PC-3 (cell line): ENCODE measurements at regions not wholly inside any gene's neighbourhood (a gene's known extent, or its start where the extent isn't known, plus 50 kb on each side); places are given as distances from the start of the nearest gene placed in this dataset.
"Not testable (repeated sequence)": the region's sequence is repeated elsewhere in the genome, so short reads cannot be mapped to it uniquely, and the experiment has no call there.

Experiments
- ATAC-seq: fragments of 200-7000 bp; cut with Tn5 transposase; 2 replicates; pipeline ENCODE4 v1.9.1; 2020; ENCODE audit warnings: mild to moderate bottlenecking, moderate library complexity
- BruUV-seq: library from RNA; stranded (reverse); fragments of 400-500 nt; replicated peaks from 2 replicates; lab custom pipeline; 2021; lab: Mats Ljungman, UMichigan
- CTCF ChIA-PET: fragments of 300-600 bp; sonication (Branson Sonifier 250); formaldehyde crosslinking; loops from one replicate; lab custom pipeline; 2022; ENCODE audit warnings: antibody characterized with exemption; lab: Charles Lee
- POLR2A ChIA-PET: fragments of 300-600 bp; sonication (Branson Sonifier 250); formaldehyde crosslinking; loops from one replicate; lab custom pipeline; 2022; ENCODE audit warnings: antibody characterized with exemption; ENCODE audit not compliant: unreplicated experiment; lab: Charles Lee
- DNase-seq: peaks from one replicate; pipeline ENCODE4 v3.0.0-alpha.2; 2015
- H2AFZ ChIP-seq: fragments of 300-600 bp; sonication (generic); 2 replicates; pipeline ENCODE4 v1.6.0; 2016; ENCODE audit warnings: antibody characterized with exemption, low read length
- H3F3A ChIP-seq: fragments of 300-600 bp; sonication (generic); one replicate; pipeline ENCODE4 v1.6.0; 2017; ENCODE audit warnings: antibody characterized with exemption, low read length, control low read depth, mild to moderate bottlenecking; ENCODE audit not compliant: unreplicated experiment
- H3K27ac ChIP-seq: fragments of 300-600 bp; sonication (generic); 2 replicates; pipeline ENCODE4 v1.5.1; 2016; ENCODE audit warnings: mild to moderate bottlenecking, low read length
- H3K27me3 ChIP-seq: fragments of 300-600 bp; sonication (generic); 2 replicates; pipeline ENCODE4 v1.6.1; 2016; ENCODE audit warnings: low read length, mixed read lengths
- H3K36me3 ChIP-seq: fragments of 300-600 bp; sonication (generic); 2 replicates; pipeline ENCODE4 v1.6.1; 2016; ENCODE audit warnings: low read depth, mixed run types, low read length, mixed read lengths
- H3K4me1 ChIP-seq: fragments of 300-600 bp; sonication (generic); 2 replicates; pipeline ENCODE4 v1.5.1; 2016; ENCODE audit warnings: low read length; ENCODE audit not compliant: insufficient read depth
- H3K4me2 ChIP-seq: fragments of 300-600 bp; sonication (generic); 2 replicates; pipeline ENCODE4 v1.6.0; 2016; ENCODE audit warnings: low read length
- H3K4me3 ChIP-seq: fragments of 300-600 bp; sonication (generic); 2 replicates; pipeline ENCODE4 v1.5.1; 2016; ENCODE audit warnings: mild to moderate bottlenecking, low read length, mixed read lengths
- H3K79me2 ChIP-seq: fragments of 300-600 bp; sonication (generic); 2 replicates; pipeline ENCODE4 v1.6.1; 2017; ENCODE audit warnings: low read length, mixed read lengths
- H3K9ac ChIP-seq: fragments of 300-600 bp; sonication (generic); 2 replicates; pipeline ENCODE4 v1.6.0; 2016; ENCODE audit warnings: mild to moderate bottlenecking, low read length
- H3K9me2 ChIP-seq: fragments of 300-600 bp; sonication (generic); replicated peaks from 2 replicates; pipeline ENCODE4 v1.6.1; 2016; ENCODE audit warnings: mixed run types, low read length, mixed read lengths
- H3K9me3 ChIP-seq: fragments of 300-600 bp; sonication (generic); 2 replicates; pipeline ENCODE4 v1.6.1; 2016; ENCODE audit warnings: low read length, mixed read lengths
- H4K20me1 ChIP-seq: fragments of 300-600 bp; sonication (generic); 2 replicates; pipeline ENCODE4 v1.6.1; 2016; ENCODE audit warnings: low read length, mixed read lengths
- EZH2 ChIP-seq: fragments of 300-600 bp; sonication (generic); IDR thresholded peaks from one replicate; pipeline ENCODE4 v1.6.1; 2017; ENCODE audit warnings: antibody characterized with exemption, mild to moderate bottlenecking, low read length; ENCODE audit not compliant: unreplicated experiment
- EZH2phosphoT487 ChIP-seq: fragments of 300-600 bp; sonication (generic); IDR thresholded peaks from 2 replicates; pipeline ENCODE4 v1.6.1; 2018; ENCODE audit warnings: mild to moderate bottlenecking, antibody characterized with exemption, low read length, borderline replicate concordance
- intact Hi-C: fragments of 100-400 bp; cut with micrococcal nuclease; formaldehyde crosslinking; loops from 2 replicates; pipeline ENCODE4 v1.9.0; 2023
- TF ChIP-seq, protein P1 (sequence below): fragments of 300-600 bp; sonication (generic); conservative IDR thresholded peaks from 2 replicates; pipeline ENCODE4 v1.5.1; 2017; ENCODE audit warnings: antibody characterized with exemption, low read depth, mild to moderate bottlenecking, low read length

DNA sequence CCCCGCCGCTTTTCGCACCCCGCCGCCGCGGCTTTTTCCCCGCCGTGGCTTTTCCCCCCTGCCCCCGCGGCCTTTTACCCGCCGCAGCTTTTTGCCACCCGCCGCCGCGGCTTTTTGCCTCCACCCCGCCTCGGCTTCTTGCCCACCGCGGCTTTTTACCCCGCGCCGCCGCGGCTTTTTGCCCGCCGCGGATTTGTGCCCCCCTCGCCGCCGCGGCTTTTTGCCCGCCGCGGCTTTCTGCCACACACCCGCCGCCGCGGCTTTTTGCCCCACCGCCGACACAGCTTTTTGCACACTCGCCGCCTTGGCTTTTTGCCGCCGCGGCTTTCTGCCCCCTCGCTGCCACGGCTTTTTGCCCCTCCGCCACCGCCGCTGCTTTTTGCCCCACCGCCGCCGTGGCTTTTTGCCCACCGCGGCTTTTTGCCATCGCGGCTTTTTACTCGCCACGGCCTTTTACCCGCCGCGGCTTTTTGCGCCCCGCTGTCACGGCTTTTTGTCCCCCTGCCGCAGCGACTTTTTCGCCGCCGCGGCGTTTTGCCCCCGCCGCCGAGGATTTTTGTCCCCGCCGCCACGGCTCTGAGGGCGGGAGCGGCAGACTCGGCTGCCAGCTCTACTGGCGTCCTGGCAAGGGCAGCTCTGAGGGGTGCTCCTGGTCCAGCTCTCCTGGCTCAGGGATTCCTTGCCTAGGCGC is 473.6 kb downstream of the FAM72C start:
- POLR2A ChIA-PET, BruUV-seq, H3K9me2 ChIP-seq, H3K9ac ChIP-seq, ATAC-seq, H4K20me1 ChIP-seq, H3K4me1 ChIP-seq, H3K79me2 ChIP-seq, H3K9me3 ChIP-seq, H3K27ac ChIP-seq, CTCF ChIA-PET, DNase-seq, H3K36me3 ChIP-seq, H2AFZ ChIP-seq, H3K27me3 ChIP-seq, H3F3A ChIP-seq, intact Hi-C loops: not testable (repeated sequence)
- TF ChIP-seq EZH2phosphoT487 (peak; percentile 71), EZH2 (peak; percentile 85)
- Histone ChIP-seq H3K4me2 (peak overlapping the region; percentile 54; the same call in 1 of the 2 replicates), H3K4me3 (peak overlapping the region; percentile 24; the same call in 1 of the 2 replicates)

GRCh38 chr1:143497374-143497747 is 474.4 kb downstream of the FAM72C start:
- no peaks in the 10 kb centered on the region for H3K9me3 ChIP-seq
- H3K79me2 ChIP-seq: no peaks in the 10 kb centered on the region
- no peak overlapping the region for H2AFZ ChIP-seq
- peak overlapping the region; percentile 32; the same call in 1 of the 2 replicates for H3K4me3 ChIP-seq
- H3K27ac ChIP-seq: no peak overlapping the region
- H3K4me1 ChIP-seq: no peaks in the 10 kb centered on the region
- H4K20me1 ChIP-seq: no peaks in the 10 kb centered on the region
- H3K4me2 ChIP-seq: no peak overlapping the region
- intact Hi-C loops: no loop called here
- H3K9me2 ChIP-seq: no peaks in the 10 kb centered on the region
- no TSS peak for BruUV-seq
- CTCF ChIA-PET: no interaction called here
- ATAC-seq (no peak), DNase-seq (no peak)
- no peak overlapping the region for H3K9ac ChIP-seq
- peak; percentile 58; the same call in 1 of the 2 replicates for TF ChIP-seq EZH2phosphoT487
- TF ChIP-seq, protein P1, sequence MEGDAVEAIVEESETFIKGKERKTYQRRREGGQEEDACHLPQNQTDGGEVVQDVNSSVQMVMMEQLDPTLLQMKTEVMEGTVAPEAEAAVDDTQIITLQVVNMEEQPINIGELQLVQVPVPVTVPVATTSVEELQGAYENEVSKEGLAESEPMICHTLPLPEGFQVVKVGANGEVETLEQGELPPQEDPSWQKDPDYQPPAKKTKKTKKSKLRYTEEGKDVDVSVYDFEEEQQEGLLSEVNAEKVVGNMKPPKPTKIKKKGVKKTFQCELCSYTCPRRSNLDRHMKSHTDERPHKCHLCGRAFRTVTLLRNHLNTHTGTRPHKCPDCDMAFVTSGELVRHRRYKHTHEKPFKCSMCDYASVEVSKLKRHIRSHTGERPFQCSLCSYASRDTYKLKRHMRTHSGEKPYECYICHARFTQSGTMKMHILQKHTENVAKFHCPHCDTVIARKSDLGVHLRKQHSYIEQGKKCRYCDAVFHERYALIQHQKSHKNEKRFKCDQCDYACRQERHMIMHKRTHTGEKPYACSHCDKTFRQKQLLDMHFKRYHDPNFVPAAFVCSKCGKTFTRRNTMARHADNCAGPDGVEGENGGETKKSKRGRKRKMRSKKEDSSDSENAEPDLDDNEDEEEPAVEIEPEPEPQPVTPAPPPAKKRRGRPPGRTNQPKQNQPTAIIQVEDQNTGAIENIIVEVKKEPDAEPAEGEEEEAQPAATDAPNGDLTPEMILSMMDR: no peak
- peak; percentile 60 for TF ChIP-seq EZH2
- no peaks in the 10 kb centered on the region for H3K36me3 ChIP-seq
- POLR2A ChIA-PET: no interaction called here
- no peaks in the 10 kb centered on the region for H3F3A ChIP-seq
- peaks cover 8% of the 10 kb centered on the region; the same call in 1 of the 2 replicates for H3K27me3 ChIP-seq

- H3K27me3 ChIP-seq, H2AFZ ChIP-seq, H3K4me3 ChIP-seq, H4K20me1 ChIP-seq, H3K9me2 ChIP-seq, H3K79me2 ChIP-seq, H3K9me3 ChIP-seq, H3F3A ChIP-seq, ATAC-seq, intact Hi-C loops, CTCF ChIA-PET, H3K4me2 ChIP-seq, DNase-seq, H3K36me3 ChIP-seq, H3K27ac ChIP-seq, BruUV-seq, H3K9ac ChIP-seq, H3K4me1 ChIP-seq, POLR2A ChIA-PET: not testable (repeated sequence)
Observed at GRCh38 chr1:143496526-143497373, 475.0 kb downstream of the FAM72C start.
